Urothelium cell line (cell line): ENCODE measurements at regions not wholly inside any gene's neighbourhood (a gene's known extent, or its start where the extent isn't known, plus 50 kb on each side); places are given as distances from the start of the nearest gene placed in this dataset.
"Not testable (repeated sequence)": the region's sequence is repeated elsewhere in the genome, so short reads cannot be mapped to it uniquely, and the experiment has no call there.

Experiments
- DNase-seq: peaks from one replicate; pipeline ENCODE4 v3.0.0; 2011; ENCODE audit warnings: low spot score, mixed read lengths
- FAIRE-seq: peaks from 2 replicates; lab custom pipeline; 2011; peaks lifted over from hg19 to GRCh38; lab: Jason Lieb, UNC

DNA sequence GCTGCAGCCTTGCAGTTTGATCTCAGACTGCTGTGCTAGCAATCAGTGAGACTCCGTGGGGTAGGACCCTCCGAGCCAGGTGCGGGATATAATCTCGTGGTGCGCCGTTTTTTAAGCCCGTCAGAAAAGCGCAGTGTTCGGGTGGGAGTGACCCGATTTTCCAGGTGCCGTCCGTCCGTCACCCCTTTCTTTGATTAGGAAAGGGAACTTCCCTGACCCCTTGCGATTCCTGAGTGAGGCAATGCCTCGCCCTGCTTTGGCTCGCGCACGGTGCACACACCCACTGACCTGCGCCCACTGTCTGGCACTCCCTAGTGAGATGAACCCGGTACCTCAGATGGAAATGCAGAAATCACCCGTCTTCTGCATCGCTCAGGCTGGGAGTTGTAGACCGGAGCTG, 203.2 kb downstream of the SNCAIP start:
- FAIRE-seq = not testable (repeated sequence)

DNA sequence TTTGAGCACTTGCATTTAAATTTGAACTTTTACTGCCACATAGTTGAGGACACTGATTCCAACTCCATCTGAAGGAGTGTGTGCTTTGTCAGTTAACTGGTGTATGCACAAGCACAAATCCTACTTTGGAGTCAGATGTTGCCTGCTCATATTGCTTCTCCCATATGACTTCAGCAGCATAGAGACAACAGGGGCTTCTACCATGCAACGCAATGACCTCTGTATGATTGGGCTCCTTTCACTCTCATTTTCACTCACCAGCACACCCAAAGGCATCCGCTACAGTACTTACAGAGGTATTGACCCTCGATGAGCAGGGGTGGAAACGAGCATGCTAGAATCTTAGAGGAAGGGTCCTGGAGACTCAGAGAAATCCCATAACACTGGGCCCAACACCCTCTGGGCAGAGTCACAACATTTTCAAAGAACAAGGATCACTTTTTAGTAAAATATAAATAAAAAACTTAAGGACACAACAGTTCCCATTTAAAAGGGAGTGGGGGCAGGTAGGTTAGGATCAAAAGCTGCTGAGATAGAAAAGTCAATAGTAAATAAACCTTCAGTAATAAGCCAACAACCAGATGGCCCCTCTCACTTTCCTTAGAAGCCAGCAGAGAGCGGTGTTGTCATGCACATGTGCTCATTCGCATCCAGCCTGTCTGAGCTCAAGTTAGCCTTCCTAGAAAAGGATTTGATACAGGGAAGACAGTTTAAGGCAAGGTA, 203.8 kb downstream of the SNCAIP start:
- DNase-seq = peak; percentile 67
- FAIRE-seq = peak; percentile 9

More for the DNA sequence above, 203.2 kb downstream of the SNCAIP start:
- not testable (repeated sequence) for DNase-seq

DNA sequence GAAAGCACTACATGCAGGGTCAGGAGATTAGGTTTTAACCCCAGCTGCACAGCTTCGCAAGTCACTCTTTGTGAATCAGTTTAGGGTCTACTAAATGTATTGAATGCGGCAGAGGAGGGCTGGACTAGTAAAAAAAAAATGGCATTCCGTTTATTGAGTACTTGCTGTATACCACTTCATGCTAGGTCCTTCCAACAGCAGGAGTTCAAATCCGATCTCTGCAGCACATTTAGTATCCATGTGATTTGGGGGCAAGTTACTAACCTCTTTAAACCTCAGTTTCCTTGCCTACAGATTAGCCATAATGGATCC, 204.4 kb downstream of the SNCAIP start:
- DNase-seq = no peak
- no peak for FAIRE-seq

DNA sequence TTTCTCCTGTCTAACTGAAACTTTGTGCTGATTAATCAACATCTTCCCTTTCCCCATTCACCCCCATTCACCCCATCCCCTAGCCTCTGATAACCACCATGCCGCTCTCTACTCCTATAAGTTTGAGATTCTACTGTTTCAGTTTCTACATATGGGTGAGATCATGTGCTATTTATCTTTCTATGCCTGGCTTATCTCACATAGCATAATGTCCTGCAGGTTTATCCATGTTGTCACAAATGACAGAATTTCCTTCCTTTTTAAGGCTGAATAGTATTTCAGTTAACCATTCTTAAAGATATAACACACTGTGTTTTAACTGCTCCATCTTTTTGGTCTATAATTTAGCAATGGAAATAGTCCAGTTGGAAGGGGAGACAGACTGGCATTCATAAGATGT, 205.1 kb downstream of the SNCAIP start:
- DNase-seq (no peak), FAIRE-seq (no peak)

DNA sequence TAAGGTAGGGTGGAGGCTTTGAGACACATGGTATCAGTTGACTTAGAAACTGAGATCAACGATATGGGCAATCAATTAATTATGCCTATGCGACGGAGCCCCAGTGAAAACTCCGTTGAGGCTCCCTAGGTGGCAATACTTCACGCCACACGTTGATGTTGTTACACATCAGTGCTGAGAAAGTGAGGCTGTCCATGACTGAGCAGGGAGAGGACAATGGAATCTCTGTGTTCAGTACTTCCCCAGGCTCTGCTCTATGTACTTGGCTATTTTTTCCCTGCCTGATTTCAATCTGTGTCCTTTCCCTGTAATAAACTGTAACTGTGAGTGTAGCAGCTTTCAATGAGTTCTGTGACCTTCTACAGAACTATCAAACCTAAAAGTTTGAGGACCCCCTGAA, 211.7 kb downstream of the SNCAIP start:
- FAIRE-seq (no peak), DNase-seq (no peak)

DNA sequence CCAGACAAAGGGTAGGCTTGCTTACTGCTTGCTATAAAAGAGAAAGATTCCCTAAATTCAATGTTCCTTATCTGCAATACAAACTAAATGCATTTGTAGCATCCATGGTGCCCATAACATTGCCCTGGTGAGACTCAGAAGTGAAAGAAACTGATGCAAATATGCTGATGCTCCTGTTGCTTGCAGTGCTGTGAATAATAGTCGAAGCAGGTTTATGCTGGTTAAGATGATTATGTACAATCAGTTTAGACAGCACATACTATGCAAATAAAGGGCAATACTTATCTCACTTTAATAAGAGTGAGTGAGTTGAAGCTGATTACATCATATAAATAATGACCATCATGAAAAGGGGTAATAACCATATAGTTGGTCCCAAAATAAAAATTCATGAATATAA, 215.5 kb downstream of the SNCAIP start:
- DNase-seq (no peak), FAIRE-seq (no peak)

DNA sequence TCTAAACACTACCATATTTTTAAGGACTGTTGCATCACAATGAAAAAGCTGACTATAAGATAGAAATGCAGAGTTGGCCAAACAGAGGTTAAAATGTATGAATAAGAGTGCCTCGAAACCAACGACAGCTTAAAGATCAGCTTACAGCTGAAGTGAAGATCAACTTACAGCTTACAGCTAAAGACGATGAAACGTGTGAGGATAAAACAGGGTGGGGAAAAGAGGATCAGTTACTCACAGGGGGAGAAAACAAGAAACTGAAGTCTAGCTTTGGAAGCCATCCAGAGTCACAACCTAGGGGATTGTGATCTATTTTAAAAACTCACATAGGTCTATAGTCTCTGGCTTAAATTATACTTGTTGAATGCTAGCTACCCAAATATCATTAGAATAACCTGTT, 220.0 kb downstream of the SNCAIP start:
- no peak for DNase-seq
- no peak for FAIRE-seq

DNA sequence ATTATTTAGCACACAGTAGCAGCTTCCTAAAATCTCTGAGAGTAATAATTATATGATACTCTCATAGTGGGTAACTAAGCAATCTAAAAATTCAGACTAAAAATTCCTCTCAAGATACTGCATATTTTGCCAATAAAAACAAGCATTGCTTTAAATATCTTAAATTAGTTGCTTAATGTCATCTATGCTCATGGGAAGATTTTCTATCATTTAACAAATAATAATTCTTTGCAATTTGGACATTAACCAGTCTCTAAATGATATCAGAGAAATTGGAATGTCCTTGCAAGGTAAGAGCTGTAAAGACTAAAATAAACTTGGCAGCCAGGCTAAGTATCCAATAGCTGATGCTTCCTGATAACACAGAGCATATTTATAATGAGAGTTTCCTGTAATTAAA, 221.8 kb downstream of the SNCAIP start:
- DNase-seq (no peak), FAIRE-seq (no peak)

DNA sequence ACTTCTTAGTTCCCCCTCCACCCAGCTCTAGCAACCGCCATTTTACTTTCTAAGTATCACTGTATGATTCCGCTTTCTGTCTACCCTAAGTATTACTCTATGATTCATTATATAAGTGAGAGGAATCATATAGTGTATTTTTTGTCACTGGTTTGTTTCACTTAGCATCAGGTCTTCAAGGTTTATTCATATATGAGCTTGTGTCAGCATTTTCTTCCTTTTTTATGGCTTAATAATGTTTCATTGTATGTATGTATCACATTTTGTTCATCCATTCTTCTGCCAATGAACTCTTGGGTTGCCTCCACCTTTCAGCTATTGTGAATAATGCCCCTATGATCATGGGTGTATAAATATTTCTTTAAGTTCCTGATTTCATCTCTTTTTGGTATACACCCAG, 222.8 kb downstream of the SNCAIP start:
- no peak for DNase-seq
- no peak for FAIRE-seq

DNA sequence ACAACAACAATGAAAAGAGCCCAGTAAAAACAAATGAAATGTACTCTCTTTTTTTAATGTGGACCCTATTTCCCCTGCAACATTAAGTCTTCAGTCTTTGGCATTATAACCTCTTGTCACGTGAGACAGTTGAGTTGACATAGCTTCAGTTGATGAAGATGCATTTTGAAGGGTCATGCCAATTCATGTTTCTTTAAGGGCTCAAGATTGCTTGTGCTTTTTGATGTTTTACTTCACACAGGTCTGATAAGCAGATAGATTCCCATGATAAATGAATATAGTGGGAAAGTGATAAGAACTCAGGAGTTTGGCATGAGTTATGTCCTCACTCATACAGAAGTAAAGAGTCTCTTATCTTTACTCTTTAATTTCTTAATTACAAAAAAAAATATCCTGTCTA, 229.4 kb downstream of the SNCAIP start:
- DNase-seq = no peak
- no peak for FAIRE-seq

DNA sequence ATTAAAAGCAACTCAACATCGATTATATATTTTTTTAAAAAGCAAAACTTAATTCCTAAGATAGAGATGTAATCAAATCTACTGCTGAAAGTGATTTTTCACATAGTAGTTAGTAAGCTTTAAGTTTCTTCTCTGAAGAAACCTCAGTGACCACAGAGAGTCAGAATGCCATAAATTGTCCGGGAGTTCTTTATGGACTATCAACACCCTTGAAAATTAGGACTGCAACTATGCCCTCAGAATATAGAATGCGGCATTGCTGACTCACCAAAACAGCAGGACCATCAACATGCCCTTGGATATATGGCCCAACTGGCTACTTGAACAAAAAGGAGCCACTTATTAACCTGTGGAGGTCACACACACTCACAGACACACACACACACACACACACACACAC, 228.9 kb upstream of the SNX2 start:
- FAIRE-seq = no peak
- DNase-seq = no peak

DNA sequence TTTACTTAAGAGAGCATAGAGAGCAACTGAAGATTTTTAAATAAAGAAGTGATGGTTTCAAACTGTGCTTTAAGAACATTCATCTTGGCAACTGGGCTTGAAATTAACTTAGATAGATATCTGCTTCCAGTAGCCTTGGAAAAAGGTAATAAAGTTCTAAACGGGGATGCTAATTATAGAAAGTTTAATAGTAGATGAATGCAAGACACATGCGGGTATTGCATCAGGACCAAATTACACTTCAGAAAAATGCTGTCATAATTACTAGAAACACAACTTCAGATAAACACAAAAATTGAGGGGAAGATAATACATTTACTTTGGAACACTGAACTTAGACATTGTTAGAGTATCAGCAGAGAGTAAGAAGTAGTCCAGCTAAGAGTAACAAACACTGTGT, 227.7 kb upstream of the SNX2 start:
- DNase-seq = no peak
- no peak for FAIRE-seq

DNA sequence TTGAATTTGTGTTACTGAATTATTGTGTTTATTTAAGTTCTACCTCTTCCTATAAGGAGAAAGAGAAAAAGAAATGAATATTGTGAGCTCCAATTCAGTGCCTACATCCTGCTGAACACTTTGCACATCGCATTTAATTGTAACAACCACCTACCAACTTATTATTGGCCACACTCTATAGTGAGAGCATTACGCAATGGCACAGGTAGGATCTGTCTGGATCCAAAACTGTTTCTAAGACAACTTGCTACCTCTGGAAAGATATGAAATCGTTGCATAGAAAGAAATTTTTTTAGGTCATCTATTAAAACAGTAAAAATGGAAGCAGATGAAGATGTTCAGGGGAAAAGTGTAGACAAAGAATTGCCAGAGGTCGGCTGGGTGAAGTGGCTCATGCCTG, 227.2 kb upstream of the SNX2 start:
- FAIRE-seq (no peak), DNase-seq (no peak)

DNA sequence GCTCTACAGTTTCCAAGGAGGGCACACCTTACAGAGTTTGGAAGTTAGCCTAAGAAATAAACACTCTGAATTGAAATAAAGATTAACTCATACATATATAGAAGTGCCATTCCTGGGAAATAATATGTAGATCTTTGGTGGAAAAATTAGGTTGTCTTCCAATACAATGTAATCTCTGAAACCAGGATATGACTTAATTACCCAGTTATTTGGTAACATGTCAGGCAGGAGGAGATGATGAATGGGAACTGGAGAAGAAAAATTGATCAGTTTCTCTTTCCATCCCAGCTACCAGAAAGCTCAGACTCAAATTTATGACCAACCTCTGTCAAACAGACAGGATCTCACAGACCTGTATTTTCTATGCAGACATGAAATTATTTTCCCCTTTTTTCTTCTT, 215.2 kb upstream of the SNX2 start:
- no peak for FAIRE-seq
- no peak for DNase-seq

DNA sequence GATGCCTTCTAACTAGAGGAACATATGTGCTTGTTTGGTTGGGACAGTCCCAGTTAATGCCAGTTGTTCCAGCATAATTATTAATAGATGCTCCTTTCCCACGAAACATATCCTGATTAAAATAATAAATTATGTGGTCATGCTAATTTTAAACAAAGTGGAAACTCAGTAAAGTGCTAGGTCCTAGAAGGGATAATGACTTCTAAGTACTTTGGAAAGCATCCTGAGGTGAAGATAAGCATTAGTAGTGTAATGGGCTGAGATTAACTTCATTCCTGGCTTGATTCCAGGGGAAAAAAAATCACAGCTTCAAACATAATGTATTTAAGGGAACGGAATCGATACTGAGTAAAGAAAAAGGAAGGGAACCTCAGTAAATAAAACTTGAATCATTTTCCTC, 213.7 kb upstream of the SNX2 start:
- FAIRE-seq (no peak), DNase-seq (no peak)

DNA sequence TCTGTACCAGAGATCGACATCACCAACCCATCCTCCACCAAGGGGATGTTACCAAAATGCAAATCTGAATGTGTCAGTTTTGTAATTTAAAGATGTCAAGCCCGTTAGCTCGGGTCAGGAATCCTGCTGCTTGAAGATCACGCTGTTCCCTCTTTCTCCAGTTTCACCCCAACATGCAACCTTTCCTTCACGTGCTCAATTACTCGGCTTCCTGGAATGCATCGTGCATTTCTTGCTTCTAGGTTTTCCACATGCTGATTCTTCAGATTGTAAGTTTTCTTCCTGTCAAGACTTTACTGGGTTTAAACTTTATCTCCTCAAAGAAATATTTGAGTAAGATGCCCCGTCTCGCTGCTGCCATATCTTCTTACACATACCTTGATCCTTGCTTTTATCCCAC, 209.5 kb upstream of the SNX2 start:
- no peak for FAIRE-seq
- no peak for DNase-seq

DNA sequence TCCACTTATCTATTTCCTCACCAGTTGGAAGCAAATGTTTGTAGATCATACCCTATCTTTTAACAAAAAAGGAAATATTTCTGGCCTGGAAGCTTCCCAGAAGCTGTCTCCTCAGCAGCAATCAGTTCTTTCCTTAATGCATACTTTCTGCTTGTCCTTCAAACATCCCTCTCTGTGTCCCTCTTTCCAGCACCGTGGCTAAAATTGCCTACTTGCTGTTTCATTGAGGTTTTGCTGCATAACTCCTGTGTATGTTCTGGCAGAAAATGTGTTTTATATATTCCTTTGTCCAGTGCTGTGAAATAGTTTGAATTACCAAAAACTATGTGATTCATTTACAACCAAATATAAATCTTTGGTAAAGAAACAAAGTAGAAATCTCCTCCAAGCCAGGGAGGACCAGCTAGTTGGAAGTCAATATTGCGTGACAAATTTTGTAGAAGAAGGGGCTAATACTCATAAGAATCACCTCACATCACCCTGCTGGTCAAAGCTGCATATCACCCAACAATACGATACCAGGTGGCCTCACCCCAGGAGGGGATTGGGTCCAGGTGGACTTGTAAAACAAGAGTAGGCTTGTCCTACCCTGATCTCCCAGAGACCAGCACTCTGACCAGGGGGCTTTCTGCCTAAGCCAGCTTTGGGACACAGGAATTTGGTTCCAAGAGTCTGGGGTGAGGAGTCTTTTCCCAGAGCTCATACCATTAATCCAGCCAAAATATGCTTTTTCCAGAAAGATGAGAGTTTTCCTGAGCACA, 198.4 kb upstream of the SNX2 start:
- FAIRE-seq (no peak), DNase-seq (no peak)

DNA sequence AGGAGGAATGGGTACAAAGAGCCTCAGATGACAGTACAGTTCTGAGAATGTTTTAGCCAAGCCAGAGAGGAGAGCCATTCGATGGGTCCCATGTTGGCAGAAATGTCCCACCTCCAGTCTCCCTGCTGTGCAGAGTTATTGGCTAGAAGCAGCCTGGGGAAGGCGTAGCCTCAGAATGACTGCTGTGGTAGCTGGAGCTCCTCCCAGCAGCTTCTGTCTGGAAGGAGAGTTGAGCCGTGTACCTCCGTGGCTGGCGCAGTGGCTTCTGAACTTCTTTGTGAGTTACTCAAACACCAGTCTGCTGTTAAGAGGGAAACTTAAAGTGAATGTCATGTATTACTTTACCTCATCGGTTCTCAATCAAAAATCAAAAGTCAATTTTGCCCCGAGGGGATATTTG, 193.3 kb upstream of the SNX2 start:
- DNase-seq (no peak), FAIRE-seq (no peak)

DNA sequence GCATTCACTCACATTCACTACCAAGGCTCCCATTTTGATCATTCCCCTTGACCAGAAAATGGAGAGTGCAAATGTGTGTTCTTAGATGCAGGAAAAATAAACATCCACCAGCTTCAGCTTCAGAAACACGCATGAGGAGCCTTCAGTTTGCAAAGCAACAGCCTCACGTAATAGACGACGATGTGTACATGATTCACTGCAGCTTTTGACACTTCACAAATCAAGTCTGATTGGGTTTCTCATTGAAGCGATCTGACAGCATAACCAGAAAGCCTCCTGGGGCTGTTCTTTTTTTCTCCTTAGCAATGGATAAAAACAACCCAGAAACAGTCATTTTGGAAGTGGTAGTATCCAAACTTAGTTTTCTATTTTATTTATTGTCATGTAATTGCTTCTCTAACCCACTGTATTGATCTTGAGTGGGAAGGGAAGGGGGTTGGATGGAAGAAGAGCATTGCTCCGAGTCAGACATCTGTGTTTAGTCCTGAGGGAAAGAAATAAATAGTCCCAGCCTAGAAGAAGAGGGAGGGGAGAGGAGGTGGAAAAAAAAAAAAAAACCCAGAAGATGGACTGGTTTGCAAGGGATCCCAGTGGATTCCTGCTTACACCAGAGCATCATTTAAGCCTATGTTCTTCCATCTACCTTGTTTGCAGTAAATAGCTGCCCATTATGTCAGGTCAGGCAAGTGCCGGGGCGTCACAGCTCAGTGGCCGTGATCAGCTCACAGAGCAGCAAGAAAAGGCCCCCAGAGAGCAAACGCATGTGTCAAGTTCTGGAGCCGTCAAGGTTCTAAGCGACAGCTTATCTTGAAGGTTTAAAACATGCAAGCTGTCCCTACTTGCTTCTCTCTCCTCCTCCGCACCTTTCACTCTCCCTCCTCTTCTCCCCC, 190.2 kb upstream of the SNX2 start:
- DNase-seq (no peak), FAIRE-seq (no peak)

DNA sequence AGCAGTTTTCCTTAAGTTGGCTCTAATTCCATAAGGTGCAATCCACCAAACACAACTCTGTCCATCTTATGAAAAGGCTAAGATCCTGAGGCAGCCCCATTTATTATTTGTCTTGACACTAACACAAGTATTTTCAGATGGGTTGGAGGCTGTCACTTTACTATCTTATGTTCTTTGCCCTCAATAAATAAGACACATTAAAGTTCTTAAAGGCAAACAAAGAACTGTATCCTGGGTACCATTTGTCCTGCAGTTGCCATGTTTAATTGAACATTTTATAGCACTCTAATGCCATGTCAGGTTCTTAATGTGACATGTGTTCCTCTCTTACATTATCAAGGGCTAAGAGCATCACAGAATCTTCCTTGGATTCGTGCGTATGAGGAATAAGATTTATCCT, 189.5 kb upstream of the SNX2 start:
- FAIRE-seq (no peak), DNase-seq (no peak)

DNA sequence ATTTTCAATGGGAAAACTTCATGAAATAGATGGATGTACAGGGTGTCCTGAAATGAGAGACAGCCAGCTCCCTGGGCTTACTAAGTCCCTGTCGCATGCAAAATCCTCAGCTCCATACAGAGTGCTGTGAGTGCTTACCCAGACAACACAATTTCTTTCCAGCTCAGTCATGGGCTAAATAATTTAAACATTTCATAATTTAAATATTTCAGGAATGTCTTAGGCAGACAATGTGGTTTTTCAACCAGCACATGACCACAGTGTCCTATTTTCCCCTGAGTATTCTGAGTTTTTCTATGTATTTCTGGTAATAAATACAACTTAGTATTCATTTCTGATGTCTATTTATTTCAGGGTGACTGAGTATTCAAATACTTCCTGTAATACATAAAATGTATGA, 188.5 kb upstream of the SNX2 start:
- FAIRE-seq = no peak
- peak; percentile 24 for DNase-seq

DNA sequence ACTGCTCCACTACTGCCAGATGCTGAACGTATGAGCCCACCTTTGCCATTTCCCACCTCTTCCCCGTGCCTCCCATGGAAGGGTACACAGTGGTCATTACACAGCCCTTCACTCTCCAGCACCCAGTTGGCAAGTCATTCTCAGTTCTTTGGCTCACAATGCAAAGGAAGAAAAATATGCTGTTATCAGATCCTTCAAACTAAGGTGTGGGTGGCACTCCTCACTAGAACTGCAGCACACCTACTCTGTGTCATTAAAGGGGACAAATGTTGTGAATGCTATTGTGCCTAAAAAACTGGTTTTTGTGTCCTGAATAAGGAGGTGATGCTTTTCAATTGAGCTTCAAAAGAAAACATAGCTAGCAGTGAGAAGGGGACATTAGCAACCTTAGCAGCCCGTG, 183.1 kb upstream of the SNX2 start:
- DNase-seq = no peak
- FAIRE-seq = no peak
